ENCODE measurements at regions not wholly inside any gene's neighbourhood (a gene's known extent, or its start where the extent isn't known, plus 50 kb on each side); places are given as distances from the start of the nearest gene placed in this dataset.

GRCh38 chr19:28534766-28535351 lies 678.1 kb downstream of the UQCRFS1 start:
- no peak for DNase-seq (ENCODE audit: low read depth)

- no peak for DNase-seq (ENCODE audit: low read depth)
Measured at GRCh38 chr19:28532765-28533341, 680.1 kb downstream of the UQCRFS1 start.

GRCh38 chr19:28531979-28532378 lies 681.0 kb downstream of the UQCRFS1 start:
- DNase-seq (ENCODE audit: low read depth): no peak

GRCh38 chr19:28530406-28531035 lies 682.4 kb downstream of the UQCRFS1 start:
- DNase-seq (ENCODE audit: low read depth): no peak

DNA sequence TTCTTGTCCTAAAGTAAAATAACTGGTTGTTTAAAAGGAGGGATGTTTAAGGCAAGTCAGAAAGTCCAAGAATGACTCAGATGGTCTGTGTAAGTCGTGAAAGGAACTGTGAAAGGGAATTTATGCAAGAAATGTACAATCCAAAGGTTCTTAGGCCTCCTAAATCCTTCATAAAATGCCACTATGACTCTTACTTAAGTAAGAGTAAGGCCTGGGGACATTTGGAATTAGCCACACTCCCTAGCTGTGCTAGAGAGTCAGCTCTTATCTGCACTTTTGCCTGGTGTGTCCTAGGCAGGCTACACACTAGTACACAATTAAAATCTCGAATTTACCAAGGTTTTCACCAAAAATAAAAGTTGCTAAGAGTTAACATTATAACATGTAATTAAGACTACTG lies 686.9 kb downstream of the UQCRFS1 start:
- DNase-seq (ENCODE audit: low read depth): no peak

DNA sequence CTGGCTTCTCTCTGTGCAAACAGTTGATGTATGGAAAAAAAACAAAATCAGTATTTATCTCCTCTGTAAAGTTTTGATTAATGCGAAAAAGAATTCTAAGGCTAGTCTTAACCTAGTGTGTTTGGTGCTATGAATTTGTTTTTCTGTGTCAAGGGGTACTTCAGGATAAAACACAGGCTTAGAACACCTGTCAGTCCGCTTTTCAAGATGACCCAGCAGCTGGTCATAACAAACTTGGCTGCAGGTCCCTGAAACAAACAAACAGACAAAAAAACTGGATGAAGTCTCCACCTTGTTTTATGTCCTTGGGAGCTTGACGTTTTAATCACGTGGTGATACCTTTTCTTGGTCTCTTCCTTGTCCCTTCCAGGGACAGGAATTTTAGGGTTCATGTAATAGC lies 689.3 kb downstream of the UQCRFS1 start:
- DNase-seq (ENCODE audit: low read depth): no peak

GRCh38 chr19:28522545-28522922 lies 690.4 kb downstream of the UQCRFS1 start:
- no peak for DNase-seq (ENCODE audit: low read depth)

- no peak for DNase-seq (ENCODE audit: low read depth)
Measured at GRCh38 chr19:28521614-28522544, 691.1 kb downstream of the UQCRFS1 start.

GRCh38 chr19:28520998-28521568 lies 691.9 kb downstream of the UQCRFS1 start:
- DNase-seq (ENCODE audit: low read depth): no peak

- no peak for DNase-seq (ENCODE audit: low read depth)
Measured at GRCh38 chr19:28519952-28520861, 692.7 kb downstream of the UQCRFS1 start.

DNA sequence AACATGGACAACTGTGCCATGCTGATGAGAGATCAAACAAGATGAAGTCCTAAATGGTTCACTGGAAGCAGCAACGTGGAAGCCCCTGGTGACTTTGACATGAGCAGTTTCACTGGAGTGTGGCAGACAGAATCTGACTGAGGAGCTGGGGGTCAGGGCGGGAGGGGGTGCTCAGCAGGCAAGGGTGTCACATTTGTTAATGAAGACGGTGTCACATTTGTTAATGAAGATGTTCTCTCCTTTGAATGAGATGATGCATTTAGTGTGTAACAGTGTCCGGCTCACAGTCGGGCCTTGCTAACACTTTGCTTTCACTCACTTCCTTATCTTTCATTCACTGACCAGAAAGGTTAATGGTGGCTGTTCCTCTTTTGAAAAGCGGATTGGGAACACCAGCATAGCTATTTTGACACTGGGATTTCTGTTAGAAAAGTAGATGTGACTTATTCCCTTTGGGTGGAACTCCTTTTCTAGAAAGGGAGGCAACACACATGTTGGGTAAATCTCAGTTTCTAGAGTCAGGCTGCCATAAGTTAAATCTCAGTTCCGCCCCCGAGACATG lies 693.7 kb downstream of the UQCRFS1 start:
- DNase-seq (ENCODE audit: low read depth): no peak

DNA sequence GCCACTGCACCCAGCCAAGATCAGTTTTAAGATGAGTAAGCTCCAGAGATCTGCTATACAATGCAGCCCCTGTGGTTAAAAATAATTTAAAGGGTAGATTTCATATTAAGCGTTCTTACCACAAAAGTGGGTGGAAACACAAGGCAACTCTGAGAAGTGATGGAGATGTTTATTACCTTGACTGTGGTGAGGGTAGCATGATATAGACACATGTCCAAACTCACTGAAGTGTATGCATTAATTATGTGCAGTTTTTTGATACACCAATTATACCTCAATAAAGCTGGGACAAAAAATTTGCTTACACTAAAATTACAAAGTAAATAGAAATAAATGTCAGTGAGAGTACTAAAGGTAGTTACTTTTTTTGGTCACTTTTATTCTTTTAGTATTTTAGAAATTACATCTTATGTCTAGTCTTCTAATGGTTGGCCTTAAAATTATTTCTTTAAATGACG lies 696.5 kb downstream of the UQCRFS1 start:
- no peak for DNase-seq (ENCODE audit: low read depth)

DNA sequence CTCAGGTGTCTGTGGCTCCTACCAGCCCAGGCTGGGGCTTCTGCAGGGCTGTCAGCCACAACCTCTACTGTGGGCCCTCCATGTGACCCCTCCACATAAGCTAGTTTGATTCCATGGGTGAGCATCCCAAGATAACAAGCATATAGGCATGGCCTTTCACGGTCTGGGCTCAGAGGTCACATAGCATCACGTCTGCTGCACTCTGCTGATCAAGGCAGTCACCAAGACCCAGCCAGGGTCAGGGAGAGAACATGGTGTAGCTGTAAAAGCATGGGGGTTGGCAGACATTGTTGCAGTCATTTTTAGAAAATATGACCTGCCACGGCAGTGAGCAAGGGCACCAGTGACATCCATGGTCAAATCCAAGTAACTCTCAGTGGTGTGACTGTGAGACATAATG lies 698.8 kb downstream of the UQCRFS1 start:
- DNase-seq (ENCODE audit: low read depth): no peak

- DNase-seq (ENCODE audit: low read depth): no peak
Measured at GRCh38 chr19:28511655-28512054, 701.3 kb downstream of the UQCRFS1 start.

DNA sequence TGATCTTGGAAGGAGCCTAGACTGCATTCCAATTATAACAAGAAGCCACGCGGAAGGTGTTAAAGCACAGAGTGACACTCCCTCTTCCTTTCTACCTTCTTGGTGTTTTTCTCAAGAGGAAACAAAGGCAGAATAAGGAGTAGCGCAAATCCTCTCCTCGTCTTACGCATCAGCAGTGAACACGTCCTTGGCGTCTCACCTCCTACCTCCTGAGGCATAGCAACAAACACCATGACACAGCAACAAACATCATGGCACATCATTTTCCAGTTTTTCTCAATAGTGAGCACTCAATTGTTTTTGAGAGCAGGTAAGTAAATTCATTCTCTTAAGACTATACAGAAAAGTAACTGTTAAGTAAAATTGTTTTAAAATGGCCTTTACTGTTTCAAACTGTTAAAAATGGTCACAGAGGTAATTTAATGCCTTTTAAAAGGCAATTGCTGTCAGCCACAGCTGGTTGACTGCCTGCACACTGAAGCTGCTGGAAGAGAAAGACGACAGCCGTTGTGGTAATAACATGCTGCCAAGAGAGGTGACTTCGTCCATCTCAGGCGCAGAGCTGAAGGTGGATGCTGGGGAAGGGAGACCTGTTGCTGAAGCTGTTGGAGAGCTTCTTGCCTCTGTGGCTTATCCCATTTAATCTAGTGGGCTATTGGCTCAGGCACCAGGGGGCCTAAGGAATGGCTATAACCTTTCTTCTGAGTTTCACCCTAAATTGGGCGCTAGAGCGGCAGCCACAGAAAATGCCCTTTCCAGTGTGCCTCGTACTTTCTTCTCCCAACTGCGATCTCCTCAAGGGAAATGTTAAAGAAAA lies 703.7 kb downstream of the UQCRFS1 start:
- no peak for DNase-seq (ENCODE audit: low read depth)

DNA sequence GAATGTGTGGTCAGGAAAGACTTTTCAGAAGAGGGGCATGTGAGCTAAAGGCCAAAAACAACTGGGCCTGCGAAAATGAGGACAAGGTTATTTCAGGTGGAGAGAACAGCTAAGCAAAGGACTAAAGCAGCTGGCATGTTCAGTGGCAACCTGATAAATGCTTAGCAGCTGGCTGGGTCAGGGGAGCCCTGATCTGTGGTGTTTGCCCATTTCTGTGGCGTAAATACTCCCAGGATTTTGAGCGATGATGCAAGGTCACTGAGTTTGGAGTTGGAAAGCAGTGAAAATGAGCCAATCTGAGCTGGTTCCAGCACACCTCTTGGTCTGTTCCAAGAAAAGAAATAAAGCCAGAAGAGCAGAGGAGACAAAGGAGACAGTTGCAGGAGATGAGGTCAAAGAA lies 704.3 kb downstream of the UQCRFS1 start:
- no peak for DNase-seq (ENCODE audit: low read depth)

DNA sequence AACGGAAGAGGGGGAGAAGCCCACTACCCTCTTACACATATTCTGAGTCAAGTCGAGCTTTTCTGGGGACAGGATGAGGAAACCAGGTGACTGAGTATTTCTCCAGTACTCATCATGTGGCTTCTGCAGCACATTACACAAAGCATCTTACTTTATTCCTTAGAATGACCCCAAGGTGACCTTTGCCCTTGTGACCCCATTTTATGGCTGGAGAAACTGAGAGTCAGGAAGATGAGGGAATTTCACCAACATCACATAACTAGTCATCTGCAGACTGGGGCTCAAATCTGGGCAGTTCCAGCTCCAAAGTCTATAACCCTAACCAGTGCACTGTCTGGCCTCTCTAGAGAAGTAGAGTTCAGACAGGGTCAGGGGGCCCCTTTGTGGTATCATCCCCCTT lies 707.0 kb downstream of the UQCRFS1 start:
- no peak for DNase-seq (ENCODE audit: low read depth)

DNA sequence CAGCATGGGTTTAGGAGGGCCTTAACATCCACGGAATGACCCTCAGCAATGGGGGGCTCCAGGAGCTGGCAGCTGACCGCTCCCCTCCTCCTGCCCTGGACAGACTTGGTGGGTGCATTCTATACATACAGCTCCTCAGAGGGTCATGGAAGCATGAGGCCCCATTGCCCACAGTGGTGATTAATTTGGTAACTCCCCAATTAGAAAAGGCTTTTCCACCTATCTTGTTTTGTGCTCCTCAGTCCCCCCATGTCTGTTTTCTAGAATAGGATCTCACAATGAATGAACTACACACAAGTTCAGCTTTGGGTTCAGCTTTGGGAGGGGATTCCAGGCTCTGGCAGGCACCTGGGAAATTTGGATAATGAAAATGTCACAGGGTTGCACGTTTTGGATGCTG lies 707.8 kb downstream of the UQCRFS1 start:
- no peak for DNase-seq (ENCODE audit: low read depth)

- no peak for DNase-seq (ENCODE audit: low read depth)
Measured at GRCh38 chr19:28504727-28505126, 708.2 kb downstream of the UQCRFS1 start.

GRCh38 chr19:28504139-28504538 lies 708.8 kb downstream of the UQCRFS1 start:
- DNase-seq (ENCODE audit: low read depth): no peak

All from activated T-helper 9 cell treated with anti-CD3 and anti-CD28 coated beads, Interleukin-2, amount 50 U/mL, for 16 hours (primary cell).